Sciatic nerve (tissue), 2 donors: ENCODE measurements at regions not wholly inside any gene's neighbourhood (a gene's known extent, or its start where the extent isn't known, plus 50 kb on each side); places are given as distances from the start of the nearest gene placed in this dataset.
"Not testable (repeated sequence)": the region's sequence is repeated elsewhere in the genome, so short reads cannot be mapped to it uniquely, and the experiment has no call there.

ENCODE experiments used
- ATAC-seq: fragments of 200-7000 bp; cut with Tn5 transposase; one replicate; pipeline ENCODE4 v1.9.1; 2020; ENCODE audit warnings: mild to moderate bottlenecking, moderate library complexity
- DNase-seq: peaks from one replicate; pipeline ENCODE4 v3.0.0-alpha.2; 2020; ENCODE audit warnings: low spot score
- intact Hi-C: fragments of 100-400 bp; cut with DNase I; formaldehyde crosslinking; loops from one replicate; pipeline ENCODE4 v1.14.2; 2022
- donor health status: DM: no; HTN: no; CAD: no.
- donor health status: DM: no; HTN: no; CAD: no.

DNA sequence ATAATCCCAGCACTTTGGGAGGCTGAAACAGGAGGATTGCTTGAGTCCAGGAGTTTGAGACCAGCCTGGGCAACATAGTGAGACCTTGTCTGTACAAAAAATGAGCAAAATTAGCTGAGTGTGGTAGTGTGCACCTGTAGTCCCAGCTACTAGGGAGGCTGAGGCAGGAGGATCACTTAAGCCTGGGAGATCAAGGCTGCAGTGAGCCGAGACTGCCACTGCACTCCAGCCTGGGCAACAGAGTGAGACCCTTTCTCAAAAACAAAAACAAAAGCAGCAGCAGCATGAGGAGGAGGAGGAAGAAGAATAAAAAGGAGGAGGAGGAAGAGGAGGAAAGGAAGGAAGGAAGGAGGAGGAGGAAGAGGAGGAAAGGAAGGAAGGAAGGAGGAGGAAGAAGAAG is 116.5 kb upstream of the TDRD3 start:
- DNase-seq, ATAC-seq, intact Hi-C loops: not testable (repeated sequence)

- intact Hi-C loops, result no loop called here
- ATAC-seq, result no peak
- no peak for DNase-seq
Measured at GRCh38 chr13:60282186-60282585, 114.8 kb upstream of the TDRD3 start.

DNA sequence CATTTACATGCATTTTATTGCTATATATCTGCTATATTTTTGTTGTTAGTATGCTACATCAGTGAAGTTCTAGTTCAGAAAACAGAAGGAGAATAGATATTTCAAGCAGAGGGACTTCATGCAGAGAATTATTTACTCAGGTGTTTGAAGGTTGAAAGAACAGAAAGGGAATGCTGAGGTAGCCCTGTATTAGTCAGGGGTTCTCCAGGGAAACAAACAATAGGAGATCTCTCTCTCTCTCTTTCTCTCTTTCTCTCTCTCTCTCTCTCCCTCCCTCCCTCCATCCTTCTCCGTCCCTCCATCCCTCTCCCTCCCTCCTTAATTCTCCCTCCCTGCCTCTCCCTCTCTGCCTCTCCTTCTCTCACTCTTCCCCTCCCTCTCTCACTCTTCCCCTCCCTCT is 114.3 kb upstream of the TDRD3 start:
- ATAC-seq, result no peak
- no peak for DNase-seq
- intact Hi-C loops, result no loop called here

DNA sequence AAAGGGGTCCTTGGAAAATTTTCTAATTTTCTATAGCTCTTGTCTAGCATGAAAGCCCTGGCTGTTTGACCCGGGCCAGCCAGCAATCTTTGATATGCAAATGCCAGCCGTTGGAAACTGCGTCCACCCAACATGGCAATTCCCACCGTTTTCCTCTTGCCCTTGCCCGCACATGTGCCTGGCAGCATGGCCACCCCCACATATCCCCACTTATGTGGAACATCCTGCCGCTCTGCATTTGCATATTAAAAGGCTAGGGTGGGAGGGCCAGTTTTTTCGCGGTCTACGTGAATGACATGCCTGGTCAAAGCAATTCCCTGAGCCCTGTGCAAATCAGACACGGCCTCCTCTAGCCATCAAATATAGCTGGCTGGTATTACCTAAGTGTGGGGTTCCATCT is 110.3 kb upstream of the TDRD3 start:
- ATAC-seq (no peak), DNase-seq (no peak)
- intact Hi-C loops, result no loop called here

- intact Hi-C loops, result no loop called here
- no peak for DNase-seq
- no peak for ATAC-seq
Measured at GRCh38 chr13:60288569-60288968, 108.5 kb upstream of the TDRD3 start.

DNA sequence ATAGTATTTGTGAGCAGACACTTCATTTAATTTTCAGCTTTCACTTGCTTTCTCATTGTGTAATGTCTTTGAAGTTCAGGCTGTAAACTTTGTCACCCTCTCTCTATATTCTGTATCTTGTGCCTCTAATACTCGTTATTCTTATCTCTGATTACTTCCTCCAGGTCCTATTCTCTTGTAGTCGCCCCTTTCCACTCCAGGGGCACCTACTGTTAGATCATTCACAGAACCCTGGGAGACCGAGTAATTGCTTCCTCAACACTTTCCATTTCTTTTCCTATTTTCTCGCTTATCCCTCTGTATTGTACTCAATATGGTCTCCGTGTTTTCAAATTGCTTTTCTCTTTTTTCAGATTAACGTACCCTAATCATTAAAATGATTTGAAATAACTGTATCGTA is 93.9 kb upstream of the TDRD3 start:
- DNase-seq, result no peak
- ATAC-seq, result no peak
- intact Hi-C loops, result no loop called here

DNA sequence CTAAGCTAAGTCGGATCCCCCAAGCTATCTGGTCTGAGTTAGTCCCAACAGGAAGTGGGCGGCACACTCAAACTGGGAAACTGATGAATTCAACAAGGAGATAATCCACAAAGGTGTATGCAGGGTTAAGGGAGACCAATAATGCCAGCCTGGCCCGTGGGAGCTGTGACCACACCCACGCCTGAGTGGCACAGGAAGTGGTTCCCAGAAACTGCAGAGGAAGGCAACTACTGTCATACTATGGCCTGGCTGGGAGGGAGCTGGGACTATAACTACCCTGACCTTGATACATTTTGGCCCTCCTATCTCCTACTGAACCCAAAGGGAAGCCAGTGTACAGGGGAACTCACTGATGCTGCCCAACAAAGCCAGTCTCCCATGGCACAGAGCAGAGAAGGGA is 85.5 kb upstream of the TDRD3 start:
- ATAC-seq, result no peak
- intact Hi-C loops, result loop anchor here (5.0 kb wide), 1 partner anchor 444 kb away; no protein-coding TSS in a partner anchor

DNA sequence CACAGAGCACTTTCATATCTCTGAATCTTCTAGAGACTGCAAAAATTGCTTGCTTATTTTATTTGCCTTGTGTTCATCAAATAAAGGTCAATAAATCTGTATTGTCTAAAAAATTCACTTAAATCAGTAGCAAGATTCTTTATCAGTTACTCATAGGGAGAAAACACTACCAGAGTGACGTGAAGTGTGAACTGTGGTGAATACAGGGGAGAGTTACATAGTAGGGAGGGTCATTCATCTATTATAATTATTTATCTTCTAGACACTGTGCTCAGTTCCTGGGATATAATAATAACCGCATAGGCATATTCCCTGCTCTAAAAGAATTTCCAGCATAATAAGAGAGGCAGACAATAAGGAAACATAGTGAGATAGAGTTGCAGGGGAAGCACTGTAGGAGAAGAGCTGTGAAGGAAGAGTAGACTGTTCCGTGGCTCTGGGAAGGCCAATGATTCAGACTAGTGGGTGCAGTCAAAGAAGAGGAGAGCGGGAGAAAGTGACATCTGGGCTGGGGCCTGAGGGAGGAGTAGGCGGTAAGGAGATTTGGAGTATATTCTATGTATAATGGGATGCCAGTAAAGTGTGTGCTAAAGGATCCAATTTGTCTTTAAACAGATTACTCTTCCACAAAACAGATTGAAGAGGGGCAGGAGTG is 84.0 kb upstream of the TDRD3 start:
- intact Hi-C loops, result loop anchor here (5.0 kb wide), 1 partner anchor 446 kb away; no protein-coding TSS in a partner anchor
- ATAC-seq (no peak), DNase-seq (no peak)

More for the DNA sequence above, 85.5 kb upstream of the TDRD3 start:
- no peak for DNase-seq

GRCh38 chr13:60318186-60318585 is 78.8 kb upstream of the TDRD3 start:
- DNase-seq, result no peak

DNA sequence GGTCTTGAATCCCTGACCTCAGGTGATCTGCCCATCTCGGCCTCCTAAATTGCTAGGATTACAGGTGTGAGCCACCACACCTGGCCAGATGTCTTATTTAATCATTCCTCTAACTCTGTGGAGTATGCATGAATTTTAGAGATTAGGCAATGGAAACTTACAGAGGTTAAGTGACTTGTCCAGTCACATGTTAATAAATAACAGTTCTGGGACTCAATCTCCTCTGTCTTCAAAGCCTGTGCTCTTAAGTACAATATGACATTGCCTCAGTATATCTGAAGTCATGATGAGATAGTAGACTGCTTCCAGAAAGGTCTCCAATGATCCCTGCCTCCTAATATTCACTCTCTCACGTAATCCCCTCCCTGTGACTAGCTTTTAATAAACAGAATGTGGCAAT is 72.9 kb upstream of the TDRD3 start:
- DNase-seq (no peak), ATAC-seq (no peak)
- intact Hi-C loops, result no loop called here

More at GRCh38 chr13:60318186-60318585, 78.8 kb upstream of the TDRD3 start:
- ATAC-seq, result no peak
- intact Hi-C loops, result no loop called here

GRCh38 chr13:60326273-60326672 is 70.7 kb upstream of the TDRD3 start:
- intact Hi-C loops, result no loop called here
- ATAC-seq (no peak), DNase-seq (no peak)

DNA sequence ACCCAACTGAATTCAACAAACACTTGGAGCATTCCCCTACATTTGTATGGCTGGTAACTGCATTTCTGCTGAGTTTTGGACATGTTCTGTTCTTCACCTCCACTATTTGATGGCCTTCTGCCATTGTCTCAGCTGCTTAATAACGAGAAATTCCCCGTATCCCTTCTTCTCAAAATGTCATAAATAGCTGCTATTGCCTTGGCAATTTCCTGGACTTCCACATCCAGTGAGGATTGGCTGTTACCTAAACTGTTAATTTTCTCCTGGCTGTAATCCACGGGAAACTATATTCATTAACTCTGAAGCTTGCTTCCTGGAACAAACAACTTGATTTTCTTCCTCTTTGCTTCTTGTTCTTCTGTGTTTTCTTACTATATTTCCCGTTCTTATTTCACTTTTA is 69.5 kb upstream of the TDRD3 start:
- ATAC-seq (no peak), DNase-seq (no peak)
- intact Hi-C loops, result no loop called here

GRCh38 chr13:60328073-60328472 is 68.9 kb upstream of the TDRD3 start:
- ATAC-seq (no peak), DNase-seq (no peak)
- intact Hi-C loops, result no loop called here

DNA sequence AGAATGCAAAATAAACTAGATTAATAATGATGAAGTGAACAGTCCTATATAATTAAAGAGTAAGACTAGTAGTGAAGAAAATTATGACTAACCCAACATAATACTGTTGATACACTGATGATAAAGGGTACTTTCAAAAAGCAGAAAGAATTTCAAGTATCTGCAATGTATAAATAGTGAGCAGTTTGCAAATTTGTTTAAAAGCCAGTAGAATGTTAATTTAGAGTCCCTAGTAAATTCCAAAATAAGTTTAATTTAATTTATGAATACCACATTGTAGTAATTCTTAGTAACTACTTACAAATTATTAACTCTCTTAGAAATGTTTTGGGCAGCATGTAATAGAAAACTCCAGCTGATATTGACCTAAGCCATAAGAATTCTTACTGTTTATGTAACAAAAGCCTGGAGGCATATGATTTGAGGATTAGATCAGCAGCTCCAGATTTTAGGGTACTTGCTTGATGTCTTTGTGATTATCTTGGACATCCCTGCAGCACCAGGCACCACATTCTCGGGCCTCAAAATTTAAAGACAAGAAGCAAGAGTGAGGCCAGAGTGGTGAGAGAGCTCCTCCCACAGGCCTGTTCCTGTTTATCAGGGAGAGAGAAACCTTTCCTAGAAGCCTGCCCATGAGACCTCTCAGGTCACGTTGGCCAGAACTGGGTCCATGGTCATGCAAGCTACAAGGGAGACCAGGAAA is 67.6 kb upstream of the TDRD3 start:
- ATAC-seq (peak; percentile 26), DNase-seq (no peak)
- intact Hi-C loops, result no loop called here

- DNase-seq (no peak), ATAC-seq (no peak)
Measured at GRCh38 chr13:60331249-60332012, 65.6 kb upstream of the TDRD3 start.

GRCh38 chr13:60332682-60333081 is 64.3 kb upstream of the TDRD3 start:
- DNase-seq (no peak), ATAC-seq (no peak)
- intact Hi-C loops, result no loop called here

More at GRCh38 chr13:60331249-60332012, 65.6 kb upstream of the TDRD3 start:
- intact Hi-C loops, result no loop called here

DNA sequence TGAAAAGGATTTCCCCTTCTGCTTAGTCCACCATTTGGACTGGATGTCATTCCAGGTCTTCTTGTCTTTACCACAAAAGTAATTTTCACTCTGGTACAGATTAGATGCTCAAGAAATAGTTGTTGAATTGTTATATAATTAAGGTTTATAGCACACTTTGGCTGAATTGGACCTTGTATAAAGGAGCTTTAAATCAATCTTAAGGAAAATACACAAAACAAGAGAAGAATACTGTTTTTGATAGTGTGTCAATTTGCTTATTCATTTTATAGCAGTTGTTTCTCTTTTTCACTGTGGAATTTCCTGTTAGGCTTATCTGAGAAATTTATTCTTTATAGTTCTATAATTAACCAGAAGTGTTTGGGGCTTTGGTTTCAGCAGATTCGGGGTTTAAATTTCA is 62.7 kb upstream of the TDRD3 start:
- no peak for ATAC-seq
- DNase-seq, result no peak
- intact Hi-C loops, result no loop called here

DNA sequence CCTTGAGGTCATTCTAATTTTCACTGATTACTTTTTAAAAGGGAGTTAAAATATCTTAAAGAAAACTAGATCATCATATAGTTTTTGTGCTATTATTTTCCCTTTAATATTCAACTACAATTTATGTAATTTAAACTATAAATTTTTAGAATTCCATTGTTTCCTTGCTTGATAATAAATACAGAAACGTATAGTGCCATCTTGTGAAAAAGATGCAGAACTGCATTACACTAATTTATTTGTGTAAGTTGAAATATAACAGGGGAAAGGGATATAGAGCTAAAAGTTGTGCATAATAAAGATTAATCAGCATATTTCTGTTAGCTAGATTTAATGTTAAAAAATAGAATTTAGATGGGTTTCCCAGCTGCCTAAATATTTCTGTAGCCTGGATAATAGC is 61.5 kb upstream of the TDRD3 start:
- ATAC-seq, result no peak
- no peak for DNase-seq
- intact Hi-C loops, result no loop called here

GRCh38 chr13:60338754-60339153 is 58.3 kb upstream of the TDRD3 start:
- DNase-seq (no peak), ATAC-seq (no peak)
- intact Hi-C loops, result no loop called here

DNA sequence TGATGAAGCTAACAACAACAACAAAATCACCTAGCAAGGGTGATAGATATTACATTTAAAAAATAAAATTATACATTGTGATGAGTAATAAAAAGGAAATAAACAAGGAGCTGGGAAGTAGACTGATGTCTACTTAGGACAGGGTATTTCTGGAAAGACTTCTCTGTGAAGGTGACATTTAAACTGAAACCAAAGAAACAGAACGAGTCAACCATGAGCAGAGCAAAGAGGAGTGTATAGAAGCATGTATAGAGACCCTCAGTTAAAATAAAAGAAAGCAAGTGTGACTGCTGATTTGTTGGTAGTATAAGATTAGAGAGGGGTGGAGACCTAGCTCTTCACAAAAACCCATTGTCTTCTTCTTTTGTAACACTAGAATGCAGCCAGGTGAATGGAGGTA is 53.0 kb upstream of the TDRD3 start:
- ATAC-seq (no peak), DNase-seq (no peak)
- intact Hi-C loops, result no loop called here
